ENCODE measurements at regions not wholly inside any gene's neighbourhood (a gene's known extent, or its start where the extent isn't known, plus 50 kb on each side); places are given as distances from the start of the nearest gene placed in this dataset.
A peak's percentile ranks its signal among the peaks of the same experiment; 100 is the strongest.

DNA sequence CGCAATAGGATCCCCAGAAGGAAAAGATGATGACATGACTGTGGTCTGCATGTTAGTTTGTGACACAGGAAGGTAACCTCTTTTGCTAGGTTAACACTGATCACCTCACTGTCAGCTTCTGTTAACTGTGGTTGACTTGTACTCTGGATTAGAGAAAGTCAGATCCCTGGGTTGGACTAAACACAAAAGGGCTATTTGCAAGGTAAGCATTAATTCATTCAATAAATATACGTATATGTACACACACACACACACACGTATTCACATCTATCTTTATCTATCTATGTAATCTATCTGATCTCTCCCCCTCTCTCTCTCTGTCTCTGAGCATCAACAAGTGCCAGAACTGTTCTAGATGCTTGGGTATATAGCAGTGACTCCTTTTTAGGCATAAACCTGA, 136.1 kb upstream of the SNX19 start:
- DNase-seq (ENCODE audit: low read depth): no peak

DNA sequence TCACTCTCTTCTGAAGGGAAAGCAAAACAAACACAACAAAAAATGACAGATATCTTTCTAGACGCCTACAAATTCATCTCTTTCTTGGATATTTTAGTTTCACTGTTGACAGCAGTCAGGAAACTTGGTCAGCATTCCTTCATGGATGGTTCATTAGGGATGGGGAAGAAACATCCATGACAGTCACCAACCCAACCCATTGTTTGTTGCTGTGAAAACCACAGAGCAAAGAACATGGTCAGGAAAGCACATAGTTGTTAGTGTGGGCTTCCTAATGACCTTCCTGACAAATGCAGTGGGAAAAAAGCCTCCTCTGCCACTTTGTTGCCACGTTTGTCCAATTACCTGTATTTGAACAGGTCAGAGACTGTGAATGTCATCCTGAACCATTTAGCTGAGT, 139.8 kb upstream of the SNX19 start:
- DNase-seq (ENCODE audit: low read depth): no peak

DNA sequence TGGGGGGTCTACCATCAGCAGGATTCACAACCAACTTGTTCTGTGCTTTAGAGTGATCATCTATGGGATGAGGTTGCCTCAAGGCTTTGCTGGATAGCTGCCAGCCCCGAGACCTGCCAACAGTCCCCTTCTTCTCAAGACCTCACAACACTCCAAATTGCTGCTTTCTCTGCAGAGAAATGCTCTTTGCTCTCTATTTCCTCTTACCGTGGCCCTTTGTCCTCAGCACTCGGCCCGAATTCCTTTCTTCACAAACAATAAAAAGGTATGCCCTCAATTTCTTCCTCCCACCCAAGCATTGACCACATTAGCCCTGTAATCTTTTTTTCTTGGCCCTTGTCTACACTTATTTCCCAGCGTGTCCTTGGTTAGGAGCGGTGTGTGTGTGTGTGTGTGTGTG, 147.4 kb upstream of the SNX19 start:
- no peak for DNase-seq (ENCODE audit: low read depth)

DNA sequence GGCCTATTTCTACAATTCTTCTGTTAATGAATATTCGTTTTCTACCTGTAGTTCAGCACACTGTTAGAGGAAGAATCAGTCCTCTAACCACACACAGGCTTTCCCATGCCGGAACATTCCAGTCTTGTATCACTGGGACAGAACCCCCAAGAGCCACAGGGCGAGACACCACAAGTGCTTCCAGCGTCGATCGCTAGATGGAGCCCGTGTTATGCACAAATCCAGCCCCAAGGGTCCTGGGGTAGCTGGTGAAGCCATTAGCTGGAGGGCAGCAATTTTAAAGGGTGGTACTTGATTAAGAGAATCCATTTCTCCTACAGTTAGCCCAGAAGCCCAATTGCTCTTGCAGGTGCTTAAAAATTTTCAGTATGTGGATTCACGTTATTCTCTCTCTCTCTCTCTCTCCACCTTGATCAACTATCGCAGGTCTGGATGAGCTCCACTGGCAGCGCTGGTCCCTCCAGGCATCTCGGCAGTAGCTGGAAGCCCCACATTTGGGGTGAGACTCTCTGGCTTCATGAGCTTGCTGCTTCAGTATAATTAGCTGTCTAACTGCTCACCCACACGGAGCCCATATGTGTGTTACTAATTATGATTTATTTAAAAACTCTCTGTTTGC, 148.2 kb upstream of the SNX19 start:
- DNase-seq (ENCODE audit: low read depth): peak; percentile 59

DNA sequence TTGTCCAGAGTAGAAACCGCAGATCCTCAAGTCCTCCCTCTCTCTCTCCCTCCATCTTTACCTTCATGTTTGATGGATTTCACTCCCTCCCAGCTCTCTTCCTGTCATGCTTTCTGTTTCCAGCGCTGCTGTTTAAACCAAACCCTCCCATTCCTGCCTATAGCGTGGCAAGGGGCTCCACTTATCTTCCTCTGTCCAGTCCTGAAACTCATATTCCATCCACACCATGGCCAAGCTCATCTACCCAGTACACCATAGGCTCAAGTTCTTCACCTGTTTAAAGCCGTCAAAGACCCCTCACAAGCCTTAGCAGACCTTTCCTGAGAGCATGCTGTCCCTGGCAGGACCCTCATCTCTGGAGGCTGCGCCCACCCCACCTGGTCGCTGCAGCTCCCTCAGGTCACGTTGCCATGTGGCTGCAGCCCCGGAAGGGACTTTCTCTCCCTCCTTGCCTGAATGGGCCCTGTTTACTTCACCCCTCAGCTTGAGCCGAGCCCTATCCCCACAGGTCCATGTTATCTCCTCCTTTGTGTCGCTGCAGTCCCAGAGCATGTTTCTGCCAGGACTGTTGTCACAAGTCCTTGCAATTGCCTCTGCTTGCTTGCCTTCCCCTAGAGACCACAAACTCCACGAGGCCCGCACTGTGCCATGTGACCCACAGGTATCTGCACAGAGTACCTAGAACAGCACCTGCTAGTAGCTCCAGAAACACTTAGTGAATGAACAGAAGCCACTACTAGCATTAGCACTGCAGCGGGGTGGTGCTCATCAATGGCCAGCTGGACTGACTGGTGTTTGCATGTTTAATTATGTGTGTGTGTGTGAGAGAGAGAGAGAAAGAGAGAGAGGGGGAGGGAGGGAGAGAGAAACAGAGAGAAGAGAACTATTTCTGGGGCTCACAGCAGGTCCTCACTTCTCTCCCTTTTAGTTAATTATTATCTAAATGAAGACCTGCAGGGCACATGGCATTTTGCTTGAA, 149.4 kb upstream of the SNX19 start:
- DNase-seq (ENCODE audit: low read depth): no peak

DNA sequence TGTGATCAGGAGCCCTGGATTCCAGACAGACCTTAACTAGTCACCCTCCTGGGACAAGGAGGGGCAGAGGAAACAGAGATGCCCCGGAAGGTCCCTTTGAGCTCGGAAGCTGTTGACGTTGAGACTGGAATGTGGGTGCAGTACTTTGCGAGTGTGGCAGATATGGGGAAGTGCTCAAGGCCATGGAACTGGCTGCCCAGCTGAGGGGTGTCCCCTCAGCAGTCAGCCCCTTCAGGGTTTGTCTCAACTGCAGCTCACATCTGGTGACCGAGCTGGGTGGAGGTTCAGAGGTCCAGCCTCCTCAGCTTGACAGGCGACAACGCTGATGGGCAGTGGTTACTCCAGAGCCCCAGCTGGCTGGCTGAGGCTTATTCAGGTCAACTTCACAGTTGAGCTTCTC, 150.3 kb upstream of the SNX19 start:
- DNase-seq (ENCODE audit: low read depth): no peak

DNA sequence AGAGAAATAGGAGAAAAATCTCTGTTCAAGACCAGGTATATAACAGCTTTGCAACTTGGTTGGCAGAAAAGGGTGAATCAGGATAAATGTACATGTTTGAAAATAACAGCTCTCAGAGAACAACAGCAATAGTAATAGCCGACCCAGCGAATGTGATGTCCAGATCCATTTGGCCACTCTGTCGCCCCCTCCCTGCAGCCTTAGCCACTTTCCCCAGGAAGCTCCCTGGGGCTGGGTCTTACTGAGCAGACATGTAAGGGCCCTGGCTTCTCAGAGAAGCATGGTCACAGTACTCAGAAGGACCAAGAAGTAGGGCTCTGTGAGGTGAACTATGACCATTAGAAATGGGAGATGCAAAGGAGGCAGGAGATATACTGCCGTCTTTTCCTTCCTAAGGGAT, 154.1 kb upstream of the SNX19 start:
- no peak for DNase-seq (ENCODE audit: low read depth)

DNA sequence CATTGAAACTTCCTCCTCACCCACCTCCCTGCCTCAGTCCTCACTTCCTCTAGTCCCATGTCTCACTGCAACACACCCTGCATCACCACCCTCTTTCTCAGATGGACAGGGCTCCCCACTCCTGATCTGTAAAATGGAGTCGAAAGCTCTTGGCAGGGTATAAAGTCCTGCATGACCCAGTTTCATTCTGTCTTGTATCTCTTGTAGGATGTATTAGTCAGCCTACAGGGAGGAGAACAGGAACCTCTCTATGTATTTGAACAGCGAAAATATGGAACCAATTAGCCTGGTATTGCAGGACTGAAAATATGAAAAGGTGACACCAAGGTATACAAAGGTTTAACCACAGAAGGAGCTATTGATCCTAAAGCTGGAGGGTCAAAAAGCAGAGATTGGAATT, 156.9 kb upstream of the SNX19 start:
- DNase-seq (ENCODE audit: low read depth): no peak

DNA sequence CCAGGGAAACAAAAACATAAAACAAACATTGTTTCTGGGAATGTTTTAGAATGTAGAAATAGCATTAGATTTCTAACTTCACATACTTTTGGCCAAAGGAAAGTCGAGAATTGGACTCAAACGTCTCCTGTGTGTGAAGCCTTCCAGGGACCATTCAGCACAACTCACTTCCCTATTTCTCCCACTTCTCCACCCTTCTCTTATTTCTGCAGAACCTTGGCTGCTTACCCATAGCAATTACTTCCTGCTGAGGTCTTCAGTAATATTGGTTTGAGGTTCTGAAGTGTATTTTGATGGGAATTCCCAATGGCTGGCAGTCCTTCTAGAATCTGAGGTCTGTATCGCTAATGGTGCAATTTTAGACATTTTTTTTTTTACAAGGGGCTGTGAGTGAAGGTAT, 158.3 kb upstream of the SNX19 start:
- DNase-seq (ENCODE audit: low read depth): no peak

DNA sequence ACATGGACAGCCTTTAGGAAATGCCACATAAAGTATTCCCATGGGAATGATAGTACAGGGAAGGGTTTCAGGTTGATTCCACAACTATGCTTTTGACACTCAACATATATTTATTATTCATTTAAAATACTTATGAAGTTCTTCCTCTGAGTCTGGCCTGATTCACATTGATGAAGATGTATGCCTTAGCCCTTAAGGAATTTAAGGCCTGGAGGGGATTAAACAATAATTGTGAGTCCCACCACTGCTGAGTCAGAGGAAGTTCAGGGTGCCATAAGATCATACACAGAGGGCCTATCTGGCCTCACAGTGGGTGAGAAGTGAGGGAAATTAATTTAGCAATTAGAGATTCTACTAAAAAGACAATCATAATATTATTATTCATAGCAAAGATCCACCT, 161.1 kb upstream of the SNX19 start:
- no peak for DNase-seq (ENCODE audit: low read depth)

DNA sequence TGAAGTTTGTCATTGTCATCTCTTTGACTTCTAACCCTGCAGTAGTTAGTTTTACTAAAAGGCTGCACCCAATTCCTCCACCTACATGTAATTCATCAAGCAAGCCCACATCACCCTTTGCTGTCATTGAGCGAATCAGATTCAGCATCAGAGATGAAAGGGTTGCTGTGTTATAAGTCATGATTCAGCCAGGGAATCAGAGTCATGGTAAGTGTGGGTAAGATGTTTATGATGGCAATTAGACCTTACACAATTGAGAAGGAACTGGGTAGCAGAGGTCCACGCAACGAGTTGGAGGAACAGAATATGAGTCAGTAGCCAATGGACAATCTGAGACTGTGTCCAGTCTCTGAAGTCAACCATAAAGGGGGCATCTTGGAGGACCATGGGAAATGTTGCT, 162.8 kb upstream of the SNX19 start:
- no peak for DNase-seq (ENCODE audit: low read depth)

DNA sequence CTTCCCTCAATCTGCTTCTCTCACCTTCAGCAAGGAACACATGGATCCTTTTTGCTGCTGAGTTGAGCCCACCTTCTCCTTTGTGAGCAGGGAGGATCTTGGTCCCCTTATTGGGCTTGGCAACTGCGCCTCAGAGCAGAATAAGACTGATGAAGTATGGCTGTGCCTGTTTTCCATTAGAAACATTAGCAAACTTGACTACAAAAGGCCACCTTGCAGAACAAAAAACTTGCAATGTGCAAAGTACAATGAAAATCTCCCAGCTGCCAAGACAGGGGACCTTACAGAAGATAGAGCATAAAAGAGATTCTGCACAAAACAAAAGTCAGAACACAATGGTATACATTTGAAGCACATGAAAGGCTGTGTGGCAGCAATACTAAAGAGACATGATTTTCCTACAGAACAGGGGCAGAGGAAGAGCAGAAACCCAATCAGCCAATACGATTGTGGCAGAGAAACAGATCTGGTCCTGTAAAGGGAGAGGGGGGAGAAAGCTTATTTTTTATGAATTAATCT, 173.5 kb upstream of the SNX19 start:
- DNase-seq (ENCODE audit: low read depth): no peak

DNA sequence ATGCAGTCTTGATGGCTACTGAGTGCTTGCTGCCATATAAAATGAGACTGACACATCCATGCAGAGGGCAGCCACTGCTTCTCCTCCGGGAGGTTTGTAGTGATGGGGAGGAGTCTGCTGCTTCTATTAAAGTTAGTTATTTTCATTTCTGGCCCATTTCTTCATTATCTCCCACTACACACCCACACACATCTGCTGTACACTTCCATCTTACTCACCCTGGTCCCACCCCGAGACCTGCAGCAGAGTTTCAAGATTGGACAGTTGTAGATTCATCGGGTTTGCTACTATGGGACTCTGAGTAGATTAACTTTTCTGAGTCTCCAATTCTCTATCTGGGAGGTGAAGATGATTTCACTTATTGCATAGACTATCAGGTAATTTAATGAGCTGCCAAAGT, 176.2 kb upstream of the SNX19 start:
- DNase-seq (ENCODE audit: low read depth): no peak

DNA sequence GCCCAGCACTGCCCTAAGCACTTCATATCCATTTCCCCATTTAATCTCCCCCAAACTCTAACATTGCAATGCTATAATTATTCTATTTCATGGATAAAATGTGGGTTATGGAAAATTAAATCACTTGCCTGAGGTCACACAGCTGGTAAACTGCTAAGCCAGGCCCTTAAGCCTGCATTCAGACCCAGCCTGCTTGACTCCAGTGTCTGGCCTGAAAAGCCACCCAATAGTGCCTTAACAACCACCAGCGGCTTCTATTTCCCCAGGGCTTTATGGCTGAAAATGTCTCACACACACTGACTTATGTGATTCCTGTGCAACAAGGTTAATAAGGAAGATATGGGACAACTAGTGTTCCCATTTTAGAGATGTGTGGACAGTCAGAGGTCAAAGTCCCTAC, 178.5 kb upstream of the SNX19 start:
- no peak for DNase-seq (ENCODE audit: low read depth)

DNA sequence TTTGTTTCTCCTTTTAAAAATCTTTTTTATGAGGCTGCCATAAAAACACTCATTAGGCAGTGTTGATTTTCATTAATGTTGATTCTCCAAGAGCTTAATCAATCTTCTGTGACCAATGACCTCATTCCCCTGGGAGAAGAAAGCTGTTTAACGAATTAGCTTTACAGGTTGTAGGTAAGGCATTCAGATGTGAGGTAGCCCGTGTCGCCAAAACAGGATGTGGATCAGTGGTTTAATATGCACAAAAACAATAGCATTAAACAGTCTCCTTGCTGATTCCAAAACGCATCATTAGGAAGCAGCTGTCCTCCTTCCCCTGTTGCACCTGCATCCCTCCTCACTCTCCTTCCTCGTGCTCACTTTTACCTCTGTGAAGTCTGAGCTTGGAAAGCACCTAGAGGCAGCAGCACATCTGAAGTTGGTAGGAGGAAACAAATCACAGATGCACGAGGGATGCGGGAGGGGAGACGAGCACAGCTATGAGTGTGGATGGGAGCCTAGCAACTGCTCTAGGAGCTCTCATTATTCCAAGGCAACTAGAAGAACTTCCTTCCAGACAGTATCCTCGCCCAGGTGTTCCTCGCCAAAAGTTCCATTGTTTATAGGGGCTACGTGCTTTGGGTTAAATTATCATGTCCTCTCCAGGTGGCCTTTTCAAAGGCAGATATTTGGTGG, 179.4 kb upstream of the SNX19 start:
- DNase-seq (ENCODE audit: low read depth): no peak

DNA sequence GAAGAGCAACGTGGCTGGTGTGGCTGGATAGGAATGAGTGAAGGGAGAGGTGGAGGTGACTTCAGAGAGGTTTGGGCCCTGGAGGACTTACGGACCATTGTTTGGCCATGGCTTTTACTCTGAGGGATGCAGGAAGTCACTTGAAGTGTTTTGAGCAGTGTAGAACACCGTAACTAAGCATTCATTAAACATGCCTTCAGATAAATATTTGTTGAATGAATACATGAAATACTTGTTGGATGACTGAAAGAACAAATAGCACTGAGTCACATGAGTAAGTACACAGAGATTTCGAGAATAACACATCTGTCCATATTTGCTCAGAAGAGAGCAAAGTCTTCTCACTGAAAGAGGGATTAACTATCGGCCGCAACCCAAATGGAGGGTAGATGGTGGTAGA, 182.7 kb upstream of the SNX19 start:
- peak; percentile 8 for DNase-seq (ENCODE audit: low read depth)

DNA sequence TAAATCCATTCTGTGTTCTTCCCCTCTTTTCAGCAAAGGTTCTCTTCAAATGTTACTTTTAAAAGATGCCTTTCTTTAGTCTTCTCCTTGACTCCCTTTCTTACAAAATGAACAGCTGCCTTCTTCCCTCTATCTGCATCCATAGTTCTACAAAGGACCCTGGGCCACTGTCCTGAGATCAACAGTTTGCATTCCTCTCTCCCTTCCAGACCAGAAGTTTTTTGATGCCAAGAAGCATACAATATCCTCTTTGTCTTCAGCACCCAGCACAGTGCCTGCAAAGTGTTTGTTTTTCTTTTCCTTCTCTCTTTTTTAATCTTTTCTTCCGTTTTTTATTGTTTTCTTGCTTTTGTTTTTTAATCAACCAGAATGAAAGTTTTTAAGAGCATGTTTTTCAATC, 183.5 kb upstream of the SNX19 start:
- no peak for DNase-seq (ENCODE audit: low read depth)

DNA sequence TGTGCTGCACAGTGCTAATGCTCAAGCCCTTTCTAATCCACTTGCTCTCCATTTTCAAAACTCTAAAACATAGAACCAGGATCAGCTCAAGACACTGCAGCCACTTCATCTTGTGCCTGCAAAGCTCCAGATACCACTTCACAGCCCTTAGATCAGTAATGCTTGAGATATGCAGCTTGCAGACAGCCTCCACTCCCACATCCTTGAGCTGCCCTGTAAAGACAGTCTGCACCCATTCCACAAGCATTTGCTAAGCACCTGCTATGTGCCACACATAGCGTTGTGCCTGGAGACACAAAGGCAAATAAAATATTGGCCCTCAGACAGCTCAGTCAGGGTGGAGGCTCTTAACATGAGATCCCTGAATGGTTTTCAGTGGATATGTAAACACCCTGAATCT, 192.5 kb upstream of the SNX19 start:
- DNase-seq (ENCODE audit: low read depth): no peak

DNA sequence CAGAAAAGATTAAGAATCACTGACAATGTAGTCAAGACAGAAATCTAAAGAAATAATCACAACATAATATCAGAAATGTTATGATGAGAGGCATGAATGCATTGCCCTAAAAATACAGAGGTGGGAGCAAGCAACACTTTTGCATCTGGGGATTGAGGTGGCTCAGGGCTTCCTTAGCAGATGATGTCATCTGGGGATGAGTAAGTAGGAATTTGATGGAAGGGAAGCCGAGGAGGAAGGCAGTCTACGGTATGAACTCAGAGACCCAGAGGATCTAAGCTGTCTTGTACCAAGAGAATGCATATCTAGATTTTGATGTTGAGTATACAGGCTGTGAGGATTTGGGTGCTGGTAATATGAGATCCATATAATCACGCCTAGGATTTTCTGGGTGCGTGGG, 193.0 kb upstream of the SNX19 start:
- DNase-seq (ENCODE audit: low read depth): peak; percentile 4

DNA sequence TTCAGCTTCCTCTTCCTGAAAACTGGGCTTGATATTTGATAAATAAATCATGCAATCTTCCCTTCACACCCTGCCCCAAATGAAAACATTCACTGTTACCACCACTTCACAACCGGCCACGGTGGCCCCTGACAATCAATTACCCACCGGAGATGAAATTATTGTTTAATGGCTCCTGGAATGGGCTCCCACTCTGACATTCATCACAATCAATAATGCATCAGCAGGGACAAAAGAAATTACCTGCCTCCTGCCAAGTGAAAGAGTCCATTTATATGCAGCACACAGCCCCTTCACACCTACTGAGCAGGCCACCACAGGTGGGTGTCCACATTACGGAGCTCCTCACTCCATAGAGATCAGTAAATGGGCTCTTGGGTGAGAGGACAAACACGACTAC, 193.5 kb upstream of the SNX19 start:
- no peak for DNase-seq (ENCODE audit: low read depth)

DNA sequence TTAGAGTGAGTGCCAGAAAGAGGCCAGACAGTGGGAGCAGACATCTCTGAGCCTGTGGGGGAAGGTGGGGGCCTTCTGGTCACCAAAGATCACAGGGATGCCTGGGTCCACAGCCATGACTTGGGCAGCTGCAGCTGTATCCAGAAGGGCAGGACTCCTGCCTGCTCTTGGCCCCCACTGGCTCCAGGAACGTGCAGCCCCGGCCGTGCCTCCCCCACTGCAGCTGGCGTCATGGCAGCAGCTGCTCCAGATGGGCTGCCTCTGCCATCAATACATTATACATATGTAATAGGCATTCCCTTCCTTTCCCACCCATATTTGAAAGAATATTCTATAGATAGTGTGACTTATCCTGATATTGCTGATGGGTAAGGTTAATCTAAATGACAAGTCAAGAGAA, 195.5 kb upstream of the SNX19 start:
- DNase-seq (ENCODE audit: low read depth): no peak

DNA sequence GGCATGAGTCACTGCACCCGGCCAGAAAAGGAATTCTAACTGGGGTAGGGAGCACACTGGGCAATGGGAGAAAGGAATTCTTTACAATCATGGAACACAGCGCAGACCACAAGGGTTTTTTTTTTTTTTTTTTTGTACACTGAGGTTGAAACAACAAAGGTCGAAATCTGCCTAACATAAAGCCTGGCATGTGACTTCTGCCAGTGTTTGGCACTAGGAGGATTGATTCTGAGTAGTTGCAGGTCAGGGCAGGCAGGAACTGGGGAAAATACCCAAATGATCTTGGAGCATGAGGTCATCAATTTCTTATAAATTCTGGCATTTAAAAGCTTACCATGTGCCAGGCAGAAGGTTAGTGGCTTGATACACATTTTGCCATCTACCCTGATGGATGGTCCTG, 202.0 kb upstream of the SNX19 start:
- DNase-seq (ENCODE audit: low read depth): no peak

Measured in iris pigment epithelial cell (primary cell).